GM23338 (cell line): ENCODE measurements at regions not wholly inside any gene's neighbourhood (a gene's known extent, or its start where the extent isn't known, plus 50 kb on each side); places are given as distances from the start of the nearest gene placed in this dataset.
A peak's percentile ranks its signal among the peaks of the same experiment; 100 is the strongest.

Experiments used
- ATAC-seq: fragments of 200-7000 bp; cut with Tn5 transposase; 3 replicates; pipeline ENCODE4 v1.9.1; 2020
- DNase-seq: peaks from one replicate; pipeline ENCODE4 v3.0.0-alpha.2; 2015; ENCODE audit warnings: low spot score
- H2AFZ ChIP-seq: fragments of 200-600 bp; sonication (generic); 2 replicates; pipeline ENCODE4 v1.8.0; 2016; ENCODE audit warnings: antibody characterized with exemption, mild to moderate bottlenecking, moderate library complexity
- H3F3A ChIP-seq: fragments of 200-600 bp; sonication (generic); replicated peaks from 2 replicates; pipeline ENCODE4 v1.8.0; 2017; ENCODE audit warnings: antibody characterized with exemption, mixed run types, low read depth
- H3K27ac ChIP-seq: fragments of 200-600 bp; sonication (generic); 2 replicates; pipeline ENCODE4 v1.6.1; 2016; ENCODE audit warnings: low read depth
- H3K27me3 ChIP-seq: fragments of 200-600 bp; sonication (generic); 2 replicates; pipeline ENCODE4 v1.8.0; 2016; ENCODE audit warnings: mild to moderate bottlenecking, mixed run types, moderate library complexity; ENCODE audit not compliant: insufficient read depth
- H3K36me3 ChIP-seq: fragments of 200-600 bp; sonication (generic); 2 replicates; pipeline ENCODE4 v1.8.0; 2016; ENCODE audit warnings: mild to moderate bottlenecking; ENCODE audit not compliant: insufficient read depth
- H3K4me1 ChIP-seq: fragments of 200-600 bp; sonication (generic); 2 replicates; pipeline ENCODE4 v1.8.0; 2016; ENCODE audit warnings: mild to moderate bottlenecking, moderate library complexity; ENCODE audit not compliant: insufficient read depth
- H3K4me2 ChIP-seq: fragments of 200-600 bp; sonication (generic); 2 replicates; pipeline ENCODE4 v1.7.1; 2017; ENCODE audit warnings: mixed run types
- H3K4me3 ChIP-seq: fragments of 200-600 bp; sonication (generic); 2 replicates; pipeline ENCODE4 v1.6.1; 2016; ENCODE audit warnings: mixed run types
- H3K79me2 ChIP-seq: fragments of 200-600 bp; sonication (generic); replicated peaks from 2 replicates; pipeline ENCODE4 v1.8.0; 2017; ENCODE audit warnings: mild to moderate bottlenecking; ENCODE audit not compliant: insufficient read depth
- H3K9me2 ChIP-seq: fragments of 200-600 bp; sonication (generic); 2 replicates; pipeline ENCODE4 v1.8.0; 2017; ENCODE audit not compliant: insufficient read depth
- H4K20me1 ChIP-seq: fragments of 200-600 bp; sonication (generic); replicated peaks from 2 replicates; pipeline ENCODE4 v1.8.0; 2017; ENCODE audit warnings: mild to moderate bottlenecking; ENCODE audit not compliant: insufficient read depth
- H3K27ac Mint-ChIP-seq: 2 replicates; pipeline ENCODE4 v1.8.0; 2020; ENCODE audit warnings: inconsistent platforms, mild to moderate bottlenecking, moderate library complexity, mixed read lengths
- H3K27me3 Mint-ChIP-seq: 3 replicates; pipeline ENCODE4 v1.8.0; 2022; ENCODE audit warnings: low read depth, mild to moderate bottlenecking, moderate library complexity, mixed read lengths, inconsistent platforms; ENCODE audit not compliant: insufficient read depth, poor library complexity
- H3K36me3 Mint-ChIP-seq: 3 replicates; pipeline ENCODE4 v1.8.0; 2021; ENCODE audit warnings: low read depth, mild to moderate bottlenecking, inconsistent platforms, moderate library complexity, mixed read lengths
- H3K4me1 Mint-ChIP-seq: 3 replicates; pipeline ENCODE4 v1.8.0; 2020; ENCODE audit warnings: mild to moderate bottlenecking, inconsistent platforms, mixed read lengths
- H3K4me3 Mint-ChIP-seq: 3 replicates; pipeline ENCODE4 v1.8.0; 2021; ENCODE audit warnings: moderate library complexity, mild to moderate bottlenecking, inconsistent platforms, mixed read lengths
- H3K9me3 Mint-ChIP-seq: 3 replicates; pipeline ENCODE4 v1.8.0; 2020; ENCODE audit warnings: moderate library complexity, mild to moderate bottlenecking, inconsistent platforms, mixed read lengths
- CREB1 ChIP-seq: fragments of 250-450 bp; sonication (Bioruptor Pico); IDR thresholded peaks from 2 replicates; pipeline ENCODE4 v1.5.0; 2020; ENCODE audit warnings: low read depth, mild to moderate bottlenecking, moderate library complexity
- CTCF ChIP-seq, 2 experiments: fragments of 200-600 bp in 1 of 2; sonication (generic) in 1 of 2; conservative IDR thresholded peaks; 2 replicates each; pipeline versions ENCODE4 v1.5.1 to v1.6.1; 2016 to 2017; ENCODE audit warnings: antibody characterized with exemption in 2 of 2, low read depth in 2 of 2, mild to moderate bottlenecking in 2 of 2, moderate library complexity in 1 of 2
- EZH2 ChIP-seq: fragments of 200-600 bp; sonication (generic); IDR thresholded peaks from one replicate; pipeline ENCODE4 v1.8.0; 2017; ENCODE audit warnings: antibody characterized with exemption, mild to moderate bottlenecking, low read depth; ENCODE audit not compliant: unreplicated experiment
- JUNB ChIP-seq: IDR thresholded peaks from one replicate; pipeline ENCODE4 v1.6.1; 2016; ENCODE audit warnings: antibody characterized with exemption; ENCODE audit not compliant: unreplicated experiment
- NANOG ChIP-seq: IDR thresholded peaks from 2 replicates; pipeline ENCODE4 v1.6.1; 2016; ENCODE audit warnings: antibody characterized with exemption, borderline replicate concordance
- POLR2AphosphoS5 ChIP-seq: IDR thresholded peaks from 2 replicates; pipeline ENCODE4 v1.6.1; 2016; ENCODE audit warnings: antibody characterized with exemption, low read depth
- REST ChIP-seq: IDR thresholded peaks from one replicate; pipeline ENCODE4 v1.6.1; 2018; ENCODE audit warnings: antibody characterized with exemption; ENCODE audit not compliant: unreplicated experiment
- ZNF331 ChIP-seq: fragments of 250-450 bp; sonication (Bioruptor Pico); IDR thresholded peaks from 2 replicates; pipeline ENCODE4 v1.5.0; 2020; ENCODE audit warnings: low read depth, mild to moderate bottlenecking, moderate library complexity
- ZNF462 ChIP-seq: fragments of 250-450 bp; sonication (Bioruptor Pico); IDR thresholded peaks from 2 replicates; pipeline ENCODE4 v1.5.0; 2020; ENCODE audit warnings: mild to moderate bottlenecking, moderate library complexity

- no peak for TF ChIP-seq REST
Observed at GRCh38 chr4:30903502-30904214, 183.5 kb downstream of the PCDH7 start (continued).

GRCh38 chr4:30904215-30904555, 184.0 kb downstream of the PCDH7 start:
- H3K4me3 ChIP-seq, result no peak overlapping the region; the same call in 1 of the 2 replicates
- Mint-ChIP-seq H3K36me3 (peaks cover 3% of the 10 kb centered on the region; the same call in 2 of the 3 replicates), H3K9me3 (peaks cover 4% of the 10 kb centered on the region; the same call in 1 of the 3 replicates), H3K27me3 (no peaks in the 10 kb centered on the region), H3K27ac (peak overlapping the region; percentile 26; the same call in 1 of the 2 replicates), H3K4me1 (peaks cover 26% of the 10 kb centered on the region), H3K4me3 (no peak overlapping the region; the same call in 2 of the 3 replicates)
- H3K9me2 ChIP-seq, result no peaks in the 10 kb centered on the region
- H4K20me1 ChIP-seq, result no peaks in the 10 kb centered on the region
- H3K27me3 ChIP-seq, result no peaks in the 10 kb centered on the region
- DNase-seq, result no peak
- peak; percentile 68 for ATAC-seq
- no peaks in the 10 kb centered on the region for H3K79me2 ChIP-seq
- H2AFZ ChIP-seq, result no peak overlapping the region
- no peaks in the 10 kb centered on the region for H3F3A ChIP-seq
- H3K4me1 ChIP-seq, result peaks cover 42% of the 10 kb centered on the region
- peak overlapping the region; percentile 61 for H3K4me2 ChIP-seq
- H3K36me3 ChIP-seq, result no peaks in the 10 kb centered on the region
- H3K27ac ChIP-seq, result no peak overlapping the region
- TF ChIP-seq CTCF (conservative IDR thresholded peaks at IDR 0.05; ENCODE audit: low read depth in 2 of 2) (no peak), POLR2AphosphoS5 (no peak), EZH2 (no peak), ZNF462 (no peak), REST (no peak), CREB1 (CRISPR knock-in tag) (no peak), ZNF331 (no peak), JUNB (no peak), NANOG (no peak; the same call in 1 of the 2 replicates)
